ENCODE measurements at regions not wholly inside any gene's neighbourhood (a gene's known extent, or its start where the extent isn't known, plus 50 kb on each side); places are given as distances from the start of the nearest gene placed in this dataset.

DNA sequence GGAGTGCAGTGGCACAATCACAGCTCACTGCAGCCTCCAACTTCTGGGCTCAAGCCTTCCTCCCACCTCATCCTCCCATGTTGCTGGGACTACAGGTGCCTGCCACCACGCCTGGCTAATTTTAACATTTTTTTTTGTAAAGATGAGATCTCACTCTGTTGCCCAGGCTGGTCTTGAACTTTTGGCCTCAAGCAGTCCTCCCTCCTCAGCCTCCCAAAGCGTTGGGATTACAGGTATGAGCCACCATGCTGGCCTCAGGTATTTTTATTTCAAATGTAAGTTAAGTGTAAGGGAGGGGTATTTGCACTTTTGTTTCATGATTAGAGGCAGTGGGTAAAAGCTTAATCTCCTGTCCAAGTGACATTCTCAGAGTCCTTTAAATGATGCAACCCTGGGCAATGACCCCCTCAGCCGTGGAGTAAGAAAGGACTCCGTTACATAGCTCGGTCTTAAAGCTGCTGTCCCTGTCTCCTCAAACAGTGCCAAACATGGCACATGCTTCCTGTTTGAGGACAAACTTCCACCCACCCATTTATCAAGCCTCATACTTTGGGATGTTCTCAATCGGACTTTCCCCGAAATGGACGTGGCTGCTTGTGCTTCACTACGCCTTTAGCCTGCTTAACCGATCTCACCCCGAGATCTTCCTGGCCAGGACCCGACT lies 296.1 kb downstream of the BAMBI start (continued):
- TF ChIP-seq CXXC5 (CRISPR knock-in tag; IDR thresholded peaks at IDR 0.05) (peak; percentile 72), LEF1 (IDR thresholded peaks at IDR 0.05) (no peak), TFAM (CRISPR knock-in tag; conservative IDR thresholded peaks at IDR 0.05) (no peak), ZBTB17 (CRISPR knock-in tag; IDR thresholded peaks at IDR 0.05) (no peak), CTBP1 (IDR thresholded peaks at IDR 0.05; ENCODE audit: borderline replicate concordance) (0 out of 2 replicates have a peak, but pooled peaks have one; percentile 39), ZNF436 (CRISPR knock-in tag; IDR thresholded peaks at IDR 0.05) (no peak), MED1 (CRISPR knock-in tag; IDR thresholded peaks at IDR 0.05; ENCODE audit: borderline replicate concordance) (no peak), SMARCC2 (IDR thresholded peaks at IDR 0.05; ENCODE audit: low read depth) (no peak), ZNF347 (CRISPR knock-in tag; IDR thresholded peaks at IDR 0.05; ENCODE audit: low read depth) (no peak), TAF1 (IDR thresholded peaks at IDR 0.05; ENCODE audit: control insufficient read depth, extremely low read depth, insufficient read depth, low read length, severe bottlenecking) (no peak), ZNF124 (CRISPR knock-in tag; IDR thresholded peaks at IDR 0.05) (no peak), HLTF (IDR thresholded peaks at IDR 0.05) (no peak)
- TF ChIP-seq, protein P1, sequence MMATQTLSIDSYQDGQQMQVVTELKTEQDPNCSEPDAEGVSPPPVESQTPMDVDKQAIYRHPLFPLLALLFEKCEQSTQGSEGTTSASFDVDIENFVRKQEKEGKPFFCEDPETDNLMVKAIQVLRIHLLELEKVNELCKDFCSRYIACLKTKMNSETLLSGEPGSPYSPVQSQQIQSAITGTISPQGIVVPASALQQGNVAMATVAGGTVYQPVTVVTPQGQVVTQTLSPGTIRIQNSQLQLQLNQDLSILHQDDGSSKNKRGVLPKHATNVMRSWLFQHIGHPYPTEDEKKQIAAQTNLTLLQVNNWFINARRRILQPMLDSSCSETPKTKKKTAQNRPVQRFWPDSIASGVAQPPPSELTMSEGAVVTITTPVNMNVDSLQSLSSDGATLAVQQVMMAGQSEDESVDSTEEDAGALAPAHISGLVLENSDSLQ (IDR thresholded peaks at IDR 0.05): 0 out of 2 replicates have a peak, but pooled peaks have one; percentile 23
- TF ChIP-seq, protein P2, sequence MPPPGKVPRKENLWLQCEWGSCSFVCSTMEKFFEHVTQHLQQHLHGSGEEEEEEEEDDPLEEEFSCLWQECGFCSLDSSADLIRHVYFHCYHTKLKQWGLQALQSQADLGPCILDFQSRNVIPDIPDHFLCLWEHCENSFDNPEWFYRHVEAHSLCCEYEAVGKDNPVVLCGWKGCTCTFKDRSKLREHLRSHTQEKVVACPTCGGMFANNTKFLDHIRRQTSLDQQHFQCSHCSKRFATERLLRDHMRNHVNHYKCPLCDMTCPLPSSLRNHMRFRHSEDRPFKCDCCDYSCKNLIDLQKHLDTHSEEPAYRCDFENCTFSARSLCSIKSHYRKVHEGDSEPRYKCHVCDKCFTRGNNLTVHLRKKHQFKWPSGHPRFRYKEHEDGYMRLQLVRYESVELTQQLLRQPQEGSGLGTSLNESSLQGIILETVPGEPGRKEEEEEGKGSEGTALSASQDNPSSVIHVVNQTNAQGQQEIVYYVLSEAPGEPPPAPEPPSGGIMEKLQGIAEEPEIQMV (tag; conservative IDR thresholded peaks at IDR 0.05; ENCODE audit: low read depth): no peak
